ENCODE measurements at regions not wholly inside any gene's neighbourhood (a gene's known extent, or its start where the extent isn't known, plus 50 kb on each side); places are given as distances from the start of the nearest gene placed in this dataset.

DNA sequence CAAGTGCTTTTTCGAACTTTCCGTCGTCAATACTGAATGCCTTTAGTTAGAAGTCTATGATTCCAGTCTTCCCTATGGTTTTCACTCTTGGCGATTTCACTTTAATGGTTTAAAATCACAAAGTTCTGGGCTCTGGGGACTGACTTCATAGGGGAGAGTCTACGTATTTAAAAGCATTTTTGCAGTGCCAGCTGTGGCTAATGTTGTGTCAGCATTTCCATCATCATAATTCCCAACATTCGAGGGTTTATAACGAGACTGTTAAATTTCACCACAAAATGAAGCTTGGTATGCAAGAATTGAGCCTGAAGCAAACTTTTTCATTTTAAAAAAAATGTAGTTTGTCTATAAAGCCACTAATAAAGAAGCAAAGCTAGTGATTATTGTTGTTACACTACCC lies 242.7 kb downstream of the SOX4 start:
- POLR2A ChIA-PET = no interaction called here
- 86% methylated on average over 7 of the region's 7 CpGs for WGBS (ENCODE audit: missing lambda C conversion rate)
- no peaks in the 10 kb centered on the region for H3K9me3 ChIP-seq
- H3K4me3 ChIP-seq = no peak overlapping the region
- DNase-seq (ENCODE audit: low read depth in 1 of 2, low spot score in 1 of 2) (no peak), ATAC-seq (no peak), FAIRE-seq (no peak)
- CTCF ChIA-PET = no interaction called here
- H3K27ac ChIP-seq = no peak overlapping the region
- TF ChIP-seq EHMT2 (IDR thresholded peaks at IDR 0.05; ENCODE audit: low read depth) (no peak), HOXB5 (CRISPR knock-in tag; IDR thresholded peaks at IDR 0.05) (no peak), RNF2 (IDR thresholded peaks at IDR 0.05; ENCODE audit: borderline replicate concordance, low read depth) (no peak), MAFK (IDR thresholded peaks at IDR 0.05; ENCODE audit: partially characterized antibody) (peak; percentile 7), RCOR1 (IDR thresholded peaks at IDR 0.05; ENCODE audit: low read depth, low read length) (no peak)
- no peaks in the 10 kb centered on the region for H3K4me1 ChIP-seq
- H3K4me2 ChIP-seq = no peak overlapping the region

DNA sequence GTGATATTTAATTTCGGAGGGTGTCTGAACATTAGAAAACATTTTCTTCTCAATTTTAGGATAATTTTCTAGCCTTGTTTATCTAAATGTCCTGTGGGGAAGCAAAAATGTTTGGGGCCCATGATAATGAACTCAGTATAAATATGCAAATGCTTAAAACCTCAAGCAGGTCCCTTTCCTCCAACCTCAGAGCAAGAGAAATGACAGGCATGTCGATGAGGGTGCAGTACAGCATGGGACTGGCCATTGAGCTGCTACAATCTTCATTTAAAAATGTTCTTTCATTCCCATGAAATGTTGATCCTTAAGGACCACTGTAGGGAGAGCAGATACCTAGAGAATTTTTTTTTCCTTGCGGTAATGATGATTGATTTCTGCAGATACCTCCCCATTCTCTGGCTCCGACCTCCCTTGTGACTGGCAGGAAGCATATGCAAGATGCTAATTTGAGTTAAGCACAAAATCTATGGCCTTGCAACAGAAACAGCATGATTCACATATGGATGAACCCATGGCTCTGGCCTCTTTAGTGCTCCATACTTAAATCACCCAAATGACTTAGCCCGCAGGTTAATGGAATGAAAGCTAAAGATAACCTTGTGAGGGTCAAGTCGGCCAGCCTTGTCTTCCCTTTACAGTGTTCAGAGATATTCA lies 243.3 kb downstream of the SOX4 start:
- TF ChIP-seq CEBPB (IDR thresholded peaks at IDR 0.05) = no peak
- no peak for TF ChIP-seq FOSL2 (IDR thresholded peaks at IDR 0.05)
- no peak for TF ChIP-seq FOSL2 (CRISPR knock-in tag; IDR thresholded peaks at IDR 0.05)
- TF ChIP-seq GATA3 (IDR thresholded peaks at IDR 0.05; ENCODE audit: borderline replicate concordance) = no peak
- TF ChIP-seq HEYL (CRISPR knock-in tag; IDR thresholded peaks at IDR 0.05) = no peak
- TF ChIP-seq, protein P1, sequence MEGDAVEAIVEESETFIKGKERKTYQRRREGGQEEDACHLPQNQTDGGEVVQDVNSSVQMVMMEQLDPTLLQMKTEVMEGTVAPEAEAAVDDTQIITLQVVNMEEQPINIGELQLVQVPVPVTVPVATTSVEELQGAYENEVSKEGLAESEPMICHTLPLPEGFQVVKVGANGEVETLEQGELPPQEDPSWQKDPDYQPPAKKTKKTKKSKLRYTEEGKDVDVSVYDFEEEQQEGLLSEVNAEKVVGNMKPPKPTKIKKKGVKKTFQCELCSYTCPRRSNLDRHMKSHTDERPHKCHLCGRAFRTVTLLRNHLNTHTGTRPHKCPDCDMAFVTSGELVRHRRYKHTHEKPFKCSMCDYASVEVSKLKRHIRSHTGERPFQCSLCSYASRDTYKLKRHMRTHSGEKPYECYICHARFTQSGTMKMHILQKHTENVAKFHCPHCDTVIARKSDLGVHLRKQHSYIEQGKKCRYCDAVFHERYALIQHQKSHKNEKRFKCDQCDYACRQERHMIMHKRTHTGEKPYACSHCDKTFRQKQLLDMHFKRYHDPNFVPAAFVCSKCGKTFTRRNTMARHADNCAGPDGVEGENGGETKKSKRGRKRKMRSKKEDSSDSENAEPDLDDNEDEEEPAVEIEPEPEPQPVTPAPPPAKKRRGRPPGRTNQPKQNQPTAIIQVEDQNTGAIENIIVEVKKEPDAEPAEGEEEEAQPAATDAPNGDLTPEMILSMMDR (IDR thresholded peaks at IDR 0.05) = no peak
- TF ChIP-seq, protein P2, sequence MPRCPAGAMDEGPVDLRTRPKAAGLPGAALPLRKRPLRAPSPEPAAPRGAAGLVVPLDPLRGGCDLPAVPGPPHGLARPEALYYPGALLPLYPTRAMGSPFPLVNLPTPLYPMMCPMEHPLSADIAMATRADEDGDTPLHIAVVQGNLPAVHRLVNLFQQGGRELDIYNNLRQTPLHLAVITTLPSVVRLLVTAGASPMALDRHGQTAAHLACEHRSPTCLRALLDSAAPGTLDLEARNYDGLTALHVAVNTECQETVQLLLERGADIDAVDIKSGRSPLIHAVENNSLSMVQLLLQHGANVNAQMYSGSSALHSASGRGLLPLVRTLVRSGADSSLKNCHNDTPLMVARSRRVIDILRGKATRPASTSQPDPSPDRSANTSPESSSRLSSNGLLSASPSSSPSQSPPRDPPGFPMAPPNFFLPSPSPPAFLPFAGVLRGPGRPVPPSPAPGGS (IDR thresholded peaks at IDR 0.05) = no peak
- TF ChIP-seq EHMT2 (IDR thresholded peaks at IDR 0.05; ENCODE audit: low read depth) = no peak
- TF ChIP-seq, protein P3, sequence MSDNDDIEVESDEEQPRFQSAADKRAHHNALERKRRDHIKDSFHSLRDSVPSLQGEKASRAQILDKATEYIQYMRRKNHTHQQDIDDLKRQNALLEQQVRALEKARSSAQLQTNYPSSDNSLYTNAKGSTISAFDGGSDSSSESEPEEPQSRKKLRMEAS (IDR thresholded peaks at IDR 0.05) = no peak
- TF ChIP-seq, protein P4, sequence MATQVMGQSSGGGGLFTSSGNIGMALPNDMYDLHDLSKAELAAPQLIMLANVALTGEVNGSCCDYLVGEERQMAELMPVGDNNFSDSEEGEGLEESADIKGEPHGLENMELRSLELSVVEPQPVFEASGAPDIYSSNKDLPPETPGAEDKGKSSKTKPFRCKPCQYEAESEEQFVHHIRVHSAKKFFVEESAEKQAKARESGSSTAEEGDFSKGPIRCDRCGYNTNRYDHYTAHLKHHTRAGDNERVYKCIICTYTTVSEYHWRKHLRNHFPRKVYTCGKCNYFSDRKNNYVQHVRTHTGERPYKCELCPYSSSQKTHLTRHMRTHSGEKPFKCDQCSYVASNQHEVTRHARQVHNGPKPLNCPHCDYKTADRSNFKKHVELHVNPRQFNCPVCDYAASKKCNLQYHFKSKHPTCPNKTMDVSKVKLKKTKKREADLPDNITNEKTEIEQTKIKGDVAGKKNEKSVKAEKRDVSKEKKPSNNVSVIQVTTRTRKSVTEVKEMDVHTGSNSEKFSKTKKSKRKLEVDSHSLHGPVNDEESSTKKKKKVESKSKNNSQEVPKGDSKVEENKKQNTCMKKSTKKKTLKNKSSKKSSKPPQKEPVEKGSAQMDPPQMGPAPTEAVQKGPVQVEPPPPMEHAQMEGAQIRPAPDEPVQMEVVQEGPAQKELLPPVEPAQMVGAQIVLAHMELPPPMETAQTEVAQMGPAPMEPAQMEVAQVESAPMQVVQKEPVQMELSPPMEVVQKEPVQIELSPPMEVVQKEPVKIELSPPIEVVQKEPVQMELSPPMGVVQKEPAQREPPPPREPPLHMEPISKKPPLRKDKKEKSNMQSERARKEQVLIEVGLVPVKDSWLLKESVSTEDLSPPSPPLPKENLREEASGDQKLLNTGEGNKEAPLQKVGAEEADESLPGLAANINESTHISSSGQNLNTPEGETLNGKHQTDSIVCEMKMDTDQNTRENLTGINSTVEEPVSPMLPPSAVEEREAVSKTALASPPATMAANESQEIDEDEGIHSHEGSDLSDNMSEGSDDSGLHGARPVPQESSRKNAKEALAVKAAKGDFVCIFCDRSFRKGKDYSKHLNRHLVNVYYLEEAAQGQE (IDR thresholded peaks at IDR 0.05) = no peak
- no peak for TF ChIP-seq KDM1A (IDR thresholded peaks at IDR 0.05; ENCODE audit: low read depth)
- no peak for TF ChIP-seq HOXA7 (CRISPR knock-in tag; IDR thresholded peaks at IDR 0.05)
- TF ChIP-seq POLR2A (IDR thresholded peaks at IDR 0.05; ENCODE audit: low read length) = no peak
- TF ChIP-seq RAD21 (conservative IDR thresholded peaks at IDR 0.05 in 1 of 2, IDR thresholded peaks at IDR 0.05 in 1 of 2) = no peak
- TF ChIP-seq EP300 (IDR thresholded peaks at IDR 0.05) = no peak
- no peak for TF ChIP-seq JUN (IDR thresholded peaks at IDR 0.05)
- TF ChIP-seq NPAS2 (CRISPR knock-in tag; IDR thresholded peaks at IDR 0.05; ENCODE audit: borderline replicate concordance) = no peak
- TF ChIP-seq SREBF2 (IDR thresholded peaks at IDR 0.05) = no peak
- TF ChIP-seq ZNF302 (CRISPR knock-in tag; IDR thresholded peaks at IDR 0.05) = no peak
- ATAC-seq = no peak
- POLR2A ChIA-PET = no interaction called here
- Histone ChIP-seq H3K4me3 (no peak overlapping the region), H3K27ac (no peak overlapping the region), H3K4me2 (no peak overlapping the region), H3K4me1 (no peaks in the 10 kb centered on the region), H3K9me3 (no peaks in the 10 kb centered on the region)
- CTCF ChIA-PET = no interaction called here
- DNase-seq (ENCODE audit: low read depth in 1 of 2, low spot score in 1 of 2) = no peak
- 86% methylated on average over 6 of the region's 6 CpGs for WGBS (ENCODE audit: missing lambda C conversion rate)
- FAIRE-seq = no peak

Data from A549 (cell line).